WTC11 (cell line): ENCODE measurements at regions not wholly inside any gene's neighbourhood (a gene's known extent, or its start where the extent isn't known, plus 50 kb on each side); places are given as distances from the start of the nearest gene placed in this dataset.

Experiments
- ATAC-seq: fragments of 200-7000 bp; cut with Tn5 transposase; 2 replicates; pipeline ENCODE4 v1.10.0; 2021; ENCODE audit warnings: mild to moderate bottlenecking, moderate library complexity
- CTCF ChIA-PET: fragments of 300-600 bp; sonication (Branson Sonifier 250); formaldehyde crosslinking; loops from one replicate; lab custom pipeline; 2021; ENCODE audit warnings: antibody characterized with exemption; lab: Charles Lee
- POLR2A ChIA-PET: fragments of 350-600 bp; sonication (Branson Sonifier 250); formaldehyde crosslinking; loops from one replicate; lab custom pipeline; 2021; ENCODE audit warnings: antibody characterized with exemption; lab: Charles Lee
- DNase-seq: peaks from one replicate; pipeline ENCODE4 v3.0.0; 2021; ENCODE audit warnings: low spot score
- H3K27ac Mint-ChIP-seq: 2 replicates; pipeline ENCODE4 v1.8.0; 2021; ENCODE audit warnings: mixed read lengths
- H3K27me3 Mint-ChIP-seq: 2 replicates; pipeline ENCODE4 v1.8.0; 2021; ENCODE audit warnings: low read depth, mild to moderate bottlenecking, moderate library complexity, mixed read lengths
- H3K36me3 Mint-ChIP-seq: 2 replicates; pipeline ENCODE4 v1.8.0; 2021; ENCODE audit warnings: mixed read lengths
- H3K4me1 Mint-ChIP-seq: 2 replicates; pipeline ENCODE4 v1.8.0; 2022; ENCODE audit warnings: mixed read lengths
- H3K4me3 Mint-ChIP-seq: 2 replicates; pipeline ENCODE4 v1.8.0; 2021; ENCODE audit warnings: mild to moderate bottlenecking, moderate library complexity, mixed read lengths
- H3K9me3 Mint-ChIP-seq: 2 replicates; pipeline ENCODE4 v1.8.0; 2021; ENCODE audit warnings: mixed read lengths
- ATF3 ChIP-seq: sonication (generic); formaldehyde crosslinking; conservative IDR thresholded peaks from 2 replicates; pipeline ENCODE4 v1.8.1; 2022; ENCODE audit warnings: mild to moderate bottlenecking, missing genetic modification reagents
- ATF6 ChIP-seq: sonication (generic); formaldehyde crosslinking; IDR thresholded peaks from 2 replicates; pipeline ENCODE4 v1.8.1; 2023; ENCODE audit warnings: mild to moderate bottlenecking, missing genetic modification reagents
- CBFB ChIP-seq: sonication (generic); formaldehyde crosslinking; IDR thresholded peaks from 2 replicates; pipeline ENCODE4 v1.8.1; 2022; ENCODE audit warnings: mild to moderate bottlenecking, low read depth, missing genetic modification reagents
- CDX4 ChIP-seq: fragments of 250-450 bp; sonication (Bioruptor Pico); IDR thresholded peaks from 2 replicates; pipeline ENCODE4 v1.9.0; 2021; ENCODE audit warnings: moderate library complexity, mild to moderate bottlenecking, inconsistent platforms, borderline replicate concordance
- E2F1 ChIP-seq: sonication (generic); formaldehyde crosslinking; IDR thresholded peaks from 2 replicates; pipeline ENCODE4 v1.8.0; 2022; ENCODE audit warnings: mild to moderate bottlenecking, missing genetic modification reagents
- ELF4 ChIP-seq: sonication (generic); formaldehyde crosslinking; IDR thresholded peaks from 2 replicates; pipeline ENCODE4 v1.8.1; 2022; ENCODE audit warnings: low read depth, mild to moderate bottlenecking, moderate library complexity, missing genetic modification reagents
- GRHL2 ChIP-seq: fragments of 250-450 bp; sonication (Bioruptor Pico); IDR thresholded peaks from 2 replicates; pipeline ENCODE4 v1.8.0; 2022; ENCODE audit warnings: mild to moderate bottlenecking, moderate library complexity; ENCODE audit not compliant: insufficient replicate concordance, severe bottlenecking
- IRF1 ChIP-seq: sonication (generic); formaldehyde crosslinking; IDR thresholded peaks from 2 replicates; pipeline ENCODE4 v1.8.0; 2023; ENCODE audit warnings: missing genetic modification reagents
- MAX ChIP-seq: sonication (generic); formaldehyde crosslinking; IDR thresholded peaks from 2 replicates; pipeline ENCODE4 v1.8.0; 2022; ENCODE audit warnings: mild to moderate bottlenecking, missing genetic modification reagents
- NR1H2 ChIP-seq: sonication (generic); formaldehyde crosslinking; IDR thresholded peaks from 2 replicates; pipeline ENCODE4 v1.9.0; 2021; ENCODE audit warnings: mild to moderate bottlenecking, moderate library complexity, missing genetic modification reagents
- PRRX2 ChIP-seq: fragments of 250-450 bp; sonication (Bioruptor Pico); IDR thresholded peaks from 2 replicates; pipeline ENCODE4 v1.8.0; 2021; ENCODE audit warnings: mild to moderate bottlenecking
- SOX15 ChIP-seq: fragments of 250-450 bp; sonication (Bioruptor Pico); IDR thresholded peaks from 2 replicates; pipeline ENCODE4 v1.9.0; 2021; ENCODE audit warnings: mild to moderate bottlenecking
- USF2 ChIP-seq: sonication (generic); formaldehyde crosslinking; IDR thresholded peaks from 2 replicates; pipeline ENCODE4 v1.8.1; 2023; ENCODE audit warnings: mild to moderate bottlenecking, missing genetic modification reagents, moderate library complexity
- ZBTB21 ChIP-seq: sonication (generic); formaldehyde crosslinking; IDR thresholded peaks from 2 replicates; pipeline ENCODE4 v1.8.1; 2023; ENCODE audit warnings: mild to moderate bottlenecking, missing genetic modification reagents, borderline replicate concordance
- ZBTB43 ChIP-seq: sonication (generic); formaldehyde crosslinking; IDR thresholded peaks from 2 replicates; pipeline ENCODE4 v1.8.1; 2023; ENCODE audit warnings: mild to moderate bottlenecking, missing genetic modification reagents
- ZNF138 ChIP-seq: sonication (generic); formaldehyde crosslinking; conservative IDR thresholded peaks from 2 replicates; pipeline ENCODE4 v1.8.1; 2022; ENCODE audit warnings: mild to moderate bottlenecking, moderate library complexity, missing genetic modification reagents
- ZNF219 ChIP-seq: sonication (generic); formaldehyde crosslinking; IDR thresholded peaks from 2 replicates; pipeline ENCODE4 v1.8.0; 2023; ENCODE audit warnings: missing genetic modification reagents, mild to moderate bottlenecking, borderline replicate concordance
- ZNF263 ChIP-seq: sonication (generic); formaldehyde crosslinking; IDR thresholded peaks from 2 replicates; pipeline ENCODE4 v1.8.1; 2022; ENCODE audit warnings: low read depth, mild to moderate bottlenecking, moderate library complexity, missing genetic modification reagents
- ZNF425 ChIP-seq: fragments of 250-450 bp; sonication (Bioruptor Pico); conservative IDR thresholded peaks from 2 replicates; pipeline ENCODE4 v1.9.0; 2021; ENCODE audit warnings: mild to moderate bottlenecking
- ZSCAN18 ChIP-seq: fragments of 250-450 bp; sonication (Bioruptor Pico); IDR thresholded peaks from 2 replicates; pipeline ENCODE4 v2.1.2; 2022; ENCODE audit warnings: mild to moderate bottlenecking, moderate library complexity

GRCh38 chr6:86586195-86586594 lies 351.1 kb upstream of the HTR1E start (continued):
- TF ChIP-seq ATF3 (CRISPR knock-in tag) (no peak), ZNF425 (CRISPR knock-in tag) (no peak), GRHL2 (no peak), IRF1 (CRISPR knock-in tag) (no peak), ZNF219 (CRISPR knock-in tag) (no peak)

- H3K4me3 Mint-ChIP-seq: no peak overlapping the region
- H3K9me3 Mint-ChIP-seq: peaks cover 81% of the 10 kb centered on the region
- ChIA-PET POLR2A (no interaction called here), CTCF (no interaction called here)
- no peaks in the 10 kb centered on the region for H3K4me1 Mint-ChIP-seq
- peaks cover 55% of the 10 kb centered on the region for H3K36me3 Mint-ChIP-seq
- no peak overlapping the region; the same call in 1 of the 2 replicates for H3K27ac Mint-ChIP-seq
- H3K27me3 Mint-ChIP-seq: no peaks in the 10 kb centered on the region; the same call in 1 of the 2 replicates
- DNase-seq: no peak
- ATAC-seq: no peak
- TF ChIP-seq PRRX2 (CRISPR knock-in tag): no peak
- no peak for TF ChIP-seq CDX4 (CRISPR knock-in tag)
- TF ChIP-seq ATF6 (CRISPR knock-in tag): no peak
- no peak for TF ChIP-seq MAX
- no peak for TF ChIP-seq ZBTB21 (CRISPR knock-in tag)
- TF ChIP-seq ELF4 (CRISPR knock-in tag): no peak
- no peak for TF ChIP-seq ZSCAN18
- TF ChIP-seq ZBTB43 (CRISPR knock-in tag): no peak
- no peak for TF ChIP-seq NR1H2 (CRISPR knock-in tag)
- TF ChIP-seq GRHL2: no peak
- no peak for TF ChIP-seq E2F1 (CRISPR knock-in tag)
- TF ChIP-seq ZNF138 (CRISPR knock-in tag): no peak
- TF ChIP-seq CBFB (CRISPR knock-in tag): no peak
- TF ChIP-seq IRF1 (CRISPR knock-in tag): no peak
- TF ChIP-seq USF2 (CRISPR knock-in tag): no peak
- no peak for TF ChIP-seq ZNF263 (CRISPR knock-in tag)
- no peak for TF ChIP-seq SOX15 (CRISPR knock-in tag)
Measured at GRCh38 chr6:86581833-86582232, 355.5 kb upstream of the HTR1E start.
